Peyer's patch (tissue), 4 donors: ENCODE measurements at regions not wholly inside any gene's neighbourhood (a gene's known extent, or its start where the extent isn't known, plus 50 kb on each side); places are given as distances from the start of the nearest gene placed in this dataset.
"Not testable (repeated sequence)": the region's sequence is repeated elsewhere in the genome, so short reads cannot be mapped to it uniquely, and the experiment has no call there.

Experiments used
- CTCF ChIP-seq, 6 experiments: fragments of 450-650 bp in 4 of 6; fragments of 200-600 bp in 2 of 6; sonication (generic) in 1 of 6; IDR thresholded peaks; one replicate each; pipeline ENCODE4 v1.5.1; 2017 to 2019; ENCODE audit warnings: antibody characterized with exemption in 6 of 6, mild to moderate bottlenecking in 3 of 6, moderate library complexity in 1 of 6
- POLR2A ChIP-seq, 2 donors: fragments of 450-650 bp; IDR thresholded peaks; one replicate each; pipeline ENCODE4 v1.5.1; 2017; ENCODE audit warnings: antibody characterized with exemption in 2 of 2, mild to moderate bottlenecking in 2 of 2, moderate library complexity in 2 of 2

- not testable (repeated sequence) for TF ChIP-seq CTCF, POLR2A (IDR thresholded peaks at IDR 0.05)
Measured at GRCh38 chr2:87651589-87651988, 96.3 kb upstream of the PLGLB2 start.
